ENCODE measurements at regions not wholly inside any gene's neighbourhood (a gene's known extent, or its start where the extent isn't known, plus 50 kb on each side); places are given as distances from the start of the nearest gene placed in this dataset.
"Not testable (repeated sequence)": the region's sequence is repeated elsewhere in the genome, so short reads cannot be mapped to it uniquely, and the experiment has no call there.

DNA sequence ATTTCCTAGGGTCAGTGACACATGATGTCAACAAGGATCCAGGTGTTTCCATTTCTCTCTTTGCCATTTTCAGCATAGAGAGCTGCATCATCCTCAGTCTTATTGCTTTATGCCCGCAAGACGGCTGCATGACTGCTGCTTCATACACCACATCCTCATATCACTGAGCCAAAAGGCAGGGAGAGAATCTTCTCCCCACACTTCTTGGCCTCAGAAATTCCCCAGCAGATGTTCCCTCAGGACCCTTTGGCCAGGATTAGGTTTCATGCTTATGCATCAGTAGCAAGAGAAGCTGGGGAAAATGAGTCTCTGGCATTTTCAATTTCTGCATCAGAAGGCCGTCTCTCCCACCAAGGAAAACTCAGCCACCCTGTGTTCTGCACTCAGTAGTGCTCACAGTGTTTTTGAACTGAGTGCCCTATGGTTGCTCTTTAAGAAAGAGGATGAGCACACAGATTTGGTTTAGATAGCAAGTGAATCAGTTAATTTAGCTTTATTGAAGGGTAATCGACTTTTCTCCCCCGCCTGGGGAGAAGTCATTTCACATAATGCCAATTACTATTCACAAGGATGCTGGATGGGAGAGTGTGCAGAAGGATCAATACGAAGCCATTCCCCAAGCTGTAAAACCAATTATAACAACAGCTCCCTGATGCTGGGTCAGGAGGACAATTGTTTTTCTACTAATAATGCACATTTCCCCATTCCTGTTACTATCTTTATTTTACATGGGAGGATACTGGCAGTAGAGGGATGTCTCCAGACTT, 360.2 kb downstream of the HHIPL2 start:
- Histone ChIP-seq H3K27me3 (no peaks in the 10 kb centered on the region), H3K27ac (no peak overlapping the region), H3K4me1 (no peaks in the 10 kb centered on the region), H3K4me3 (replicated peaks in 1 of 3) (no peak overlapping the region), H3K36me3 (no peaks in the 10 kb centered on the region), H3K9me3 (no peaks in the 10 kb centered on the region)
- TF ChIP-seq, protein P1, sequence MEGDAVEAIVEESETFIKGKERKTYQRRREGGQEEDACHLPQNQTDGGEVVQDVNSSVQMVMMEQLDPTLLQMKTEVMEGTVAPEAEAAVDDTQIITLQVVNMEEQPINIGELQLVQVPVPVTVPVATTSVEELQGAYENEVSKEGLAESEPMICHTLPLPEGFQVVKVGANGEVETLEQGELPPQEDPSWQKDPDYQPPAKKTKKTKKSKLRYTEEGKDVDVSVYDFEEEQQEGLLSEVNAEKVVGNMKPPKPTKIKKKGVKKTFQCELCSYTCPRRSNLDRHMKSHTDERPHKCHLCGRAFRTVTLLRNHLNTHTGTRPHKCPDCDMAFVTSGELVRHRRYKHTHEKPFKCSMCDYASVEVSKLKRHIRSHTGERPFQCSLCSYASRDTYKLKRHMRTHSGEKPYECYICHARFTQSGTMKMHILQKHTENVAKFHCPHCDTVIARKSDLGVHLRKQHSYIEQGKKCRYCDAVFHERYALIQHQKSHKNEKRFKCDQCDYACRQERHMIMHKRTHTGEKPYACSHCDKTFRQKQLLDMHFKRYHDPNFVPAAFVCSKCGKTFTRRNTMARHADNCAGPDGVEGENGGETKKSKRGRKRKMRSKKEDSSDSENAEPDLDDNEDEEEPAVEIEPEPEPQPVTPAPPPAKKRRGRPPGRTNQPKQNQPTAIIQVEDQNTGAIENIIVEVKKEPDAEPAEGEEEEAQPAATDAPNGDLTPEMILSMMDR (IDR thresholded peaks at IDR 0.05): no peak
- TF ChIP-seq POLR2A (IDR thresholded peaks at IDR 0.05): no peak
- WGBS, 2 donors: 86 to 94% methylated on average over 6 of the region's 6 CpGs
- intact Hi-C loops (cut with DNase I): no loop called here
- no peak for DNase-seq

DNA sequence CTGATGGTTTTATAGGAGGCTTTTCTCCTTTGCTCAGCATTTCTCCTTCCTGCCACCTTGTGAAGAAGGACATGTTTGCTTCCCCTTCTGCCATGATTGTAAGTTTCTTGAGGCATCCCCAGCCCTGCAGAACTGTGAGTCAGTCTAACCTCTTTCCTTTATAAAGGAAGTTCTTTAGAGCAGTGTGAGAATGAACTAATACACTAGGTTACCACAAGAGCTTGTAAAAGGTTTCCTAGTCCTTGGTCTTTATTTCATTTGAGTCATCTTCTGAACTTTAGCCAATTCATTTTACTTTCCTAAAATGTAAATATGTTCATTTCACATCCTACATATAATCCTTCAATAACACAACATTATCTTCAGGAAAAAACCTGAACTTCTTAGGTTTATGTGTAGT, 365.3 kb downstream of the HHIPL2 start:
- DNase-seq: no peak
- no peaks in the 10 kb centered on the region for H3K9me3 ChIP-seq
- H3K4me1 ChIP-seq: no peaks in the 10 kb centered on the region
- no peaks in the 10 kb centered on the region for H3K36me3 ChIP-seq
- H3K4me3 ChIP-seq (replicated peaks in 1 of 3): no peak overlapping the region
- intact Hi-C loops (cut with DNase I): no loop called here
- H3K27ac ChIP-seq: no peak overlapping the region
- H3K27me3 ChIP-seq: no peaks in the 10 kb centered on the region
- TF ChIP-seq, protein P1 (IDR thresholded peaks at IDR 0.05): no peak
- no peak for TF ChIP-seq POLR2A (IDR thresholded peaks at IDR 0.05)

DNA sequence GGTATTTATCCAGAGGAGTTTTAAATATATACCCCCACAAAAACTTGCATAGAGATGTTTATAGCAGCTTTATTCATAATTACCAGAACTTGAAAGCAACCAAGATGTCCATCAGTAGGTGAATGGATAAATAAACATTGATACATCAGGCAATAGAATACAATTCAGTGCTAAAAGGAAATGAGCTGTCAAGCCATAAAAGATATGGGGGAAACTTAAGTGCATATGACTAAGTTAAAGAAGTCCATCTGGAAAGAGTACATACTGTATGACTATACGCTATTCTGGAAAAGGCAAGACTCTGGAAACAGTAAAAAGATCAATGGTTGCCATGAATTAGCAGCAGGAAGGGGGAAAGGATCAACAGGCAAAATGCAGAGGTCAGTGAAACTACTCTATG, 366.7 kb downstream of the HHIPL2 start:
- WGBS, 2 donors: 79 to 84% methylated on average over 1 of the region's 1 CpG
- TF ChIP-seq, protein P1 (IDR thresholded peaks at IDR 0.05): no peak
- TF ChIP-seq POLR2A (IDR thresholded peaks at IDR 0.05): no peak
- H3K36me3 ChIP-seq: no peaks in the 10 kb centered on the region
- no peak overlapping the region for H3K27ac ChIP-seq
- no peaks in the 10 kb centered on the region for H3K27me3 ChIP-seq
- DNase-seq: no peak
- H3K4me1 ChIP-seq: no peaks in the 10 kb centered on the region
- H3K4me3 ChIP-seq (replicated peaks in 1 of 3): no peak overlapping the region
- intact Hi-C loops (cut with DNase I): no loop called here
- H3K9me3 ChIP-seq: no peaks in the 10 kb centered on the region

DNA sequence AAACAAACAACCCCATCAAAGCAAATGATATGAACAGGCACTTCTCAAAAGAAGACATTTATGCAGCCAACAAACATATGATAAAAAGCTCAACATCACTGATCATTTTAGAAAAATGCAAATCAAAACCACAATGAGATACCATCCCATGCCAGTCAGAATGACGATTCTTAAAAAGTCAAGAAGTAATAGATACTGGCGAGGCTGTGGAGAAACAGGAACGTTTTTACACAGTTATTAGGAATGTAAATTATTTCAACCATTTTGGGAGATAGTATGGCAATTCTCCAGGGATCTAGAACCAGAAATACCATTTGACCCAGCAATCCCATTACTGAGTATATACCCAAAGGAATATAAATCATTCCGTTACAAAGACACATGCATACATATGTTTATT, 370.4 kb downstream of the HHIPL2 start:
- intact Hi-C loops (cut with DNase I); H3K36me3 ChIP-seq: not testable (repeated sequence)
- WGBS, 2 donors: 86 to 90% methylated on average over 4 of the region's 4 CpGs

DNA sequence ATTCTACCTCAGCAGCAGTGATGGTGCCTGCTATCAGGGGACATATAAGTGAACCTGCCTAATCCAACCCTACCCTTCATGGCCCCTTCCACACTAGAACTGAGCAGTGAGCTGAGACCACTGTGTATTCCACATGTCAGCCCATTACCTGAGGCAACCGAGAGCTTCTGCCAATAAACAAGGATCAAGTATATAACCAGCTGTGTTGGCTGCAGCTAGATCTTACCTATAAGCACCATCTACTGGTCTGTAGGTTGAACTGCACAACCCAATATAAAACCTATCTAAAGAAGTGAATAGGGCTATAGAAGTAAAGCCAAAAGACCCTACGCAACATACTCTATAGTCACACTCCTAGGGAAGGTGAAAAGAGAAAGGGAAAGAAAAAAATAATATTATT, 376.9 kb downstream of the HHIPL2 start:
- no peaks in the 10 kb centered on the region for H3K36me3 ChIP-seq
- intact Hi-C loops (cut with DNase I): no loop called here
- H3K27me3 ChIP-seq: no peaks in the 10 kb centered on the region
- no peak overlapping the region for H3K27ac ChIP-seq
- TF ChIP-seq, protein P1 (IDR thresholded peaks at IDR 0.05): peak in 4 of 6 experiments; percentile 46 to 63 (median 54)
- no peak for TF ChIP-seq POLR2A (IDR thresholded peaks at IDR 0.05)
- no peak overlapping the region for H3K4me3 ChIP-seq (replicated peaks in 1 of 3)
- peaks cover 0 to under 1% of the 10 kb centered on the region in 2 donors for H3K4me1 ChIP-seq
- no peak for DNase-seq
- no peaks in the 10 kb centered on the region for H3K9me3 ChIP-seq
- 41 to 50% methylated on average over 2 of the region's 2 CpGs for WGBS, 2 donors

More for the DNA sequence above, 370.4 kb downstream of the HHIPL2 start:
- H3K4me1 ChIP-seq; H3K27me3 ChIP-seq; H3K9me3 ChIP-seq; H3K4me3 ChIP-seq (replicated peaks in 1 of 3); DNase-seq; H3K27ac ChIP-seq: not testable (repeated sequence)
